ENCODE measurements at regions not wholly inside any gene's neighbourhood (a gene's known extent, or its start where the extent isn't known, plus 50 kb on each side); places are given as distances from the start of the nearest gene placed in this dataset.

DNA sequence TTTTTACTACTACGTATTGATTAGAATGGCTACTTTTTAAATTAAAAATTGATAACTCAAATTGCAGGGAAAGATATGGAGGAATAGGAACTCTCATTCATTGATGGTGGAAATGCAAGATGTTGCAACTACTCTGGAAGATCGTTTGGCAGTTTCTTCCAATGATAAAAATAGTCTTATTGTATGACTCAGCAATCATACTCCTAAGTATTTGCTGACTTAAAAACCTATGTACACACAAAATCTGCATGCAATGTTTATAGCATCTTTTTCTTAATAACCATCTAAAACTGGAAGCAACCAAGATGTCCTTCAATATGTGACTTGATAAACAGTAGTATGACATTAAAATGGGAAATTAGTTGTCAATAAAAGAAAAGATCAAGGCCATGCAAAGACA, 87.4 kb upstream of the LRRC3B start:
- TF ChIP-seq, protein P1, sequence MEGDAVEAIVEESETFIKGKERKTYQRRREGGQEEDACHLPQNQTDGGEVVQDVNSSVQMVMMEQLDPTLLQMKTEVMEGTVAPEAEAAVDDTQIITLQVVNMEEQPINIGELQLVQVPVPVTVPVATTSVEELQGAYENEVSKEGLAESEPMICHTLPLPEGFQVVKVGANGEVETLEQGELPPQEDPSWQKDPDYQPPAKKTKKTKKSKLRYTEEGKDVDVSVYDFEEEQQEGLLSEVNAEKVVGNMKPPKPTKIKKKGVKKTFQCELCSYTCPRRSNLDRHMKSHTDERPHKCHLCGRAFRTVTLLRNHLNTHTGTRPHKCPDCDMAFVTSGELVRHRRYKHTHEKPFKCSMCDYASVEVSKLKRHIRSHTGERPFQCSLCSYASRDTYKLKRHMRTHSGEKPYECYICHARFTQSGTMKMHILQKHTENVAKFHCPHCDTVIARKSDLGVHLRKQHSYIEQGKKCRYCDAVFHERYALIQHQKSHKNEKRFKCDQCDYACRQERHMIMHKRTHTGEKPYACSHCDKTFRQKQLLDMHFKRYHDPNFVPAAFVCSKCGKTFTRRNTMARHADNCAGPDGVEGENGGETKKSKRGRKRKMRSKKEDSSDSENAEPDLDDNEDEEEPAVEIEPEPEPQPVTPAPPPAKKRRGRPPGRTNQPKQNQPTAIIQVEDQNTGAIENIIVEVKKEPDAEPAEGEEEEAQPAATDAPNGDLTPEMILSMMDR (conservative IDR thresholded peaks at IDR 0.05): no peak
- H3K27ac ChIP-seq: no peak overlapping the region

DNA sequence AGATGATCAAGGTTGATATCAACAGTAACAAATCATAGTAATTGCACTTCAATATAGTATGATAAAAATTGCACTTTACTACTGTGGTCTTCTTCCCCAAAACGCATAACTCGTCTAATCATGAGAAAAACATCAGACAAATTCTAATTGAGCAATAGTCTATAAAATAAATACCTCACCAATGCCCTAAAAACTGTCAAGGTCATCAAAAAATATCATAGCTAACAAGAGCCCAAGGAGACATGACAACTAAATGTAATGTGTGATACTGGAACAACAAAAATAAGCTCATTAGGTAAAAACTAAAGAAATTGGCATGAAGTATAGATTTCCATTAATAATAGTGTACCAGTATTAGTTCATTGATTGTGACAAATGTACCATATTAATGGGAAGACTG, 85.6 kb upstream of the LRRC3B start:
- TF ChIP-seq, protein P1 (conservative IDR thresholded peaks at IDR 0.05): no peak
- H3K27ac ChIP-seq: no peak overlapping the region

DNA sequence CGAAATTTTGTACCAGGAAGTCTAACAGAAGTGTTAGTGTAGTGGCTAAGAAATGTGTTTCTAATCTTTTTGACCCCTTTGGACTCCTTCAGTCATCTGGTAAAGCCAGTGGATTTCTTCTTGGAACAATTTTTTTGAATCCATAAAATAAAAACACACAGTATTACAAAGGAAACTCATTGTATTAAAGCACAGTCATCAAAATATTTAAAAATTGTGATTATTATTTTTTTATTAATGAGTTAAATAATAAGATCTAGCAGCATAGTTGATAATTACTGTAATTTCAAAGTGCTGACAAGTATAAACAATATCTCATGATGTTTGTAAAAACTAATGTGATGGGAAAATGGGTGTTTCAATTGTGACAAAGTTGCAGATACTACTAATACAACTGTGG, 72.2 kb upstream of the LRRC3B start:
- TF ChIP-seq, protein P1 (conservative IDR thresholded peaks at IDR 0.05): no peak
- H3K27ac ChIP-seq: no peak overlapping the region

DNA sequence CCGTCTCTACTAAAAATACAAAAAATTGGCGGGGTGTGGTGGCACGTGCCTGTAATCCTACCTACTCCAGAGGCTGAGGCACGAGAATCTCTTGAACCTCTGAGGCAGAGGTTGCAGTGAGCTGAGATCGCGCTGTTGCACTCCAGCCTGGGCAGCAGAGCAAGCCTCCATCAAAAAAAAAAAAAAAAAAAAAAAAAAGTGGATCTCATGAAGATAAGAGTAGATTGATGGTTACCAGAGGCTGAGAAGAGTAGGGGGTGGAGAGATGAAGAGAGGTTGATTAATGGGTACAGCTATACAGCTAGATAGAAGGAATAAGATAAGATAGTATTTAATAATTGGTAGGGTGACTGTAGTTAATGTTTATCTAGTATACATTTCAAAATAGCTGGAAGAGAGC, 65.9 kb upstream of the LRRC3B start:
- H3K27ac ChIP-seq: no peak overlapping the region
- TF ChIP-seq, protein P1 (conservative IDR thresholded peaks at IDR 0.05): no peak

DNA sequence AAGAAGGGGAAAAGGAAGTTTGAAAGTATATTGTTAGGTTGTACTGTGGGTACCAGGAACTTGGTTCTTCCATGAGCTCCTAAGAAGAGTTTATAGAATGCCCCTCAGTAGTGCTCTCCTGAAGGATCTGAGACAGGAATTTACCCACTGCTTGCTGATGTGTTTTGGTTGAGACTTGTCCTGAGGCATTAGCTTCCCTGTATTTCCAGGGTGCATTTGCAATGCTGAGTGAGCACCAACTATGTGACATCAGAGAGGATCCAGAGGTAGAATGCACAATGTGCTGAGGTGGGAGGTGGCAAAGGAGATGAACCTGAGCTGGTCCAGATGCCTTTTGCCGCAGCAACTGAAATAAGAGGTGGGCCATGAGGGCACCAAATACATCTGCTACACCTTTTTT, 64.3 kb upstream of the LRRC3B start:
- TF ChIP-seq, protein P1 (conservative IDR thresholded peaks at IDR 0.05): no peak
- no peak overlapping the region for H3K27ac ChIP-seq

DNA sequence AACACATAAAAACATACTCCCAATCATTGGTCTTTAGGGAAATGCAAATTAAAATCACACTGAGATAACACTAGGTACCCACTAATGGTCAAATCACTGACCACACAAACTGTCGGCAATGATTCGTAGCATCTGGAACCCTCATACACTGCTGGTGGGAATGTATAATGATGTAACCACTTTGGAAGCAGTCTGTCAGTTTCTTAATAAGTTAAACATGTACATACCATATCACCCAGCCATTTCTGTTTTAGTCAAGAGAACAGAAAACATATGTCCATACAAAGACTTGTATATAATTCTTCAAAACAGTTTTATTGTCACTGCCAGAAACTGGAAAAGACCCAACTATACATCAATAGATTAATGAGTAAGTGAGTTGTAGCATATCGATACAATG, 63.3 kb upstream of the LRRC3B start:
- TF ChIP-seq, protein P1 (conservative IDR thresholded peaks at IDR 0.05): no peak
- H3K27ac ChIP-seq: no peak overlapping the region

DNA sequence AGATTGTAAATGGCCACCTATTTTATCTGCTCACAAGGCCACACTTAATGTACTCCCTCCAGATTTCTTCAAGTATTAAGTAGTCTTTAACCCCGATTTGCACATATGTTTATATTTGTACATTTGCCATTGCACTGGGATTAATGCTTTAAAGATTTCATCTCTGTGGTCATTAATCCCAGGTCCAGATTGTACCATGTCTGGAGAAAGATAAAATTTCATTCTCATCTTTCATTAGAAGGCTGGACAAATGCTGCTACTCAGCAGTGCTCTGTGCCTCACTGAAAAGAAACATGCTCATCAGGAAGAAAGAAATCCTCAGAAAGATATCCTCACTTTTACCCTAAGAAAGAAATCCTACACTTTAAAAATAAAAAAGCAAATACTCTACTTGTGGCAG, 62.5 kb upstream of the LRRC3B start:
- TF ChIP-seq, protein P1 (conservative IDR thresholded peaks at IDR 0.05): no peak
- no peak overlapping the region for H3K27ac ChIP-seq

Measured in VCaP (cell line).